NT2/D1 (cell line): ENCODE measurements at regions not wholly inside any gene's neighbourhood (a gene's known extent, or its start where the extent isn't known, plus 50 kb on each side); places are given as distances from the start of the nearest gene placed in this dataset.

Experiments used
- DNase-seq: peaks from one replicate; pipeline ENCODE4 v3.0.0-alpha.2; 2011; ENCODE audit warnings: low read depth, low spot score
- H3K27me3 ChIP-seq: 2 replicates; pipeline ENCODE4 v1.6.0; 2011; ENCODE audit warnings: mild to moderate bottlenecking; ENCODE audit not compliant: insufficient read length, insufficient read depth
- H3K36me3 ChIP-seq: 2 replicates; pipeline ENCODE4 v1.6.1; 2011; ENCODE audit warnings: mild to moderate bottlenecking, low read length, mixed read lengths; ENCODE audit not compliant: insufficient read depth, insufficient read length
- H3K4me1 ChIP-seq: 2 replicates; pipeline ENCODE4 v1.5.1; 2011; ENCODE audit not compliant: insufficient read depth, insufficient read length
- H3K4me3 ChIP-seq: 2 replicates; pipeline ENCODE4 v1.5.1; 2011; ENCODE audit warnings: low read depth; ENCODE audit not compliant: insufficient read length
- H3K9ac ChIP-seq: 2 replicates; pipeline ENCODE4 v1.6.0; 2011; ENCODE audit warnings: low read depth; ENCODE audit not compliant: insufficient read length
- H3K9me3 ChIP-seq: 2 replicates; pipeline ENCODE4 v1.5.1; 2011; ENCODE audit warnings: mild to moderate bottlenecking, low read length; ENCODE audit not compliant: insufficient read depth
- SUZ12 ChIP-seq: IDR thresholded peaks from 2 replicates; pipeline ENCODE4 v1.6.1; 2011; ENCODE audit not compliant: insufficient read length, insufficient read depth; ENCODE audit errors: extremely low read depth
- YY1 ChIP-seq: IDR thresholded peaks from 2 replicates; pipeline ENCODE4 v1.6.1; 2011; ENCODE audit not compliant: insufficient read length, insufficient read depth
- ZNF274 ChIP-seq: IDR thresholded peaks from 2 replicates; pipeline ENCODE4 v1.6.1; 2011; ENCODE audit warnings: mild to moderate bottlenecking, low read depth, low read length

DNA sequence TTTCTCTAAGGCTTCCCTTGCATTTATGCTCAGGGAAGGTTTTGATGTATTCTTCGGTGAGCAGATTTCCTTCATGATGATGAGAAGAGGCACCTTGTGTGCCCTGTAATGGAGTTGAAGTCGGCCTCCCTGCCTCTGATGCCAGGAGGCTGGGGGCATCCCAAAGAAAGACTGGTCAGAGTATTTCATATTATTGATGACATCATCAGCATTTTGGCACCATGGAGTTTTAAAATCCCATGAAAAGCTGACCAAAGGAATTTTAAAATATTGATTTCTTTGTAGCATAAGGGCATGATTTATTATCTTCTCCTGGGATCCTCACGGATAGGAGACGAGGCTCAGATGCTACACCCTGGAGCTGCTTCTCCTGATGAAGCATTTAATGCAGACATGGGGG, 231.2 kb upstream of the IRX1 start:
- DNase-seq = no peak
- Histone ChIP-seq H3K9ac (no peak overlapping the region), H3K36me3 (no peaks in the 10 kb centered on the region), H3K27me3 (no peaks in the 10 kb centered on the region), H3K4me3 (no peak overlapping the region), H3K4me1 (no peaks in the 10 kb centered on the region), H3K9me3 (no peaks in the 10 kb centered on the region)
- TF ChIP-seq YY1 (no peak), ZNF274 (no peak), SUZ12 (no peak)

GRCh38 chr5:3362606-3362910, 233.1 kb upstream of the IRX1 start:
- Histone ChIP-seq H3K9me3 (no peaks in the 10 kb centered on the region), H3K4me1 (no peaks in the 10 kb centered on the region), H3K27me3 (no peaks in the 10 kb centered on the region), H3K4me3 (no peak overlapping the region), H3K9ac (no peak overlapping the region), H3K36me3 (no peaks in the 10 kb centered on the region)
- no peak for DNase-seq
- no peak for TF ChIP-seq YY1
- TF ChIP-seq ZNF274 = no peak
- no peak for TF ChIP-seq SUZ12

- H3K36me3 ChIP-seq = no peaks in the 10 kb centered on the region
- no peak for DNase-seq
- no peaks in the 10 kb centered on the region for H3K4me1 ChIP-seq
- H3K9me3 ChIP-seq = no peaks in the 10 kb centered on the region
- no peak overlapping the region for H3K4me3 ChIP-seq
- no peak overlapping the region for H3K9ac ChIP-seq
- TF ChIP-seq ZNF274 (no peak), YY1 (no peak), SUZ12 (no peak)
- H3K27me3 ChIP-seq = no peaks in the 10 kb centered on the region
These were observed 233.6 kb upstream of the IRX1 start for GRCh38 chr5:3361811-3362605.

DNA sequence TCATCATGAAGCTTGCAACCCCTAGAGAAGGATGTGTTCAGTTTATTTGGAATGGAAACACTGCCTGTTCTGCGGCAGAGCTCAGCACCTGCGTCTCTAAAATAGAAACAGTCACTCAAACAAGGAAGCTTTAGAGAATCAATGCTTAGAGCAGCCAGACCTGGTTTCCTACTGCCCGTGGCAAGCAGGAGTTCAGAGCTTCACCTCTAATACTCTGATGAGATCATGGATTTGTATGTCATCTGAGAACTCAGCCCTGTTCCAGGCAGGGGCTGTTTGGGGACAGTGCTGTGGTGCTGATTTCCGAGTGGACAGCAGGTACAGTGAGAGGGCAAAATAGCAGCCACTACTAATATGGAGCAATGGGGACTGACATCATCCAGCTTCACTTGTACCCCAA, 236.0 kb upstream of the IRX1 start:
- H3K9ac ChIP-seq = no peak overlapping the region
- H3K36me3 ChIP-seq = no peaks in the 10 kb centered on the region
- H3K9me3 ChIP-seq = no peaks in the 10 kb centered on the region
- no peak for DNase-seq
- TF ChIP-seq SUZ12 = no peak
- no peak for TF ChIP-seq YY1
- no peak for TF ChIP-seq ZNF274
- H3K4me1 ChIP-seq = no peaks in the 10 kb centered on the region
- H3K4me3 ChIP-seq = no peak overlapping the region
- H3K27me3 ChIP-seq = no peaks in the 10 kb centered on the region

DNA sequence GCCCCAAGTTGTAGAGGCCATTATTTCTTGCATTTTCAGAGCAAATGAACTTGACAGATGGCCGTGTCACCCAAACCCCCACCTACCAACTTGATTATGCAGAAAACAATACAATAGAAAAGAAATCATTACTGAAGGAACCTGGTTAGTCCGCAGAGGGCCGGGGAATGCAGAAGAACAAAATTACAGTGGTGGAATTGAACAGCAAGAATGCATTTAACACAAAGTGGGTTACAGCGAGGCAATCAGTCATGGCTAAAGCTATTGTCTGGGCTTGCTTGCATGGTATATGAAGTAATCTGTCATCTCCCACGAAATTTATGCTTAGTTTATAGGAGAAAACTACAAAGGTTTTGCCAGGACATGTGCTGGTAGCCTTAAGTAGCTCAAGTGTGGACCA, 238.3 kb upstream of the IRX1 start:
- Histone ChIP-seq H3K4me1 (no peaks in the 10 kb centered on the region), H3K36me3 (no peaks in the 10 kb centered on the region), H3K4me3 (no peak overlapping the region), H3K27me3 (no peaks in the 10 kb centered on the region), H3K9me3 (no peaks in the 10 kb centered on the region), H3K9ac (no peak overlapping the region)
- no peak for DNase-seq
- TF ChIP-seq YY1 (no peak), SUZ12 (no peak), ZNF274 (no peak)

DNA sequence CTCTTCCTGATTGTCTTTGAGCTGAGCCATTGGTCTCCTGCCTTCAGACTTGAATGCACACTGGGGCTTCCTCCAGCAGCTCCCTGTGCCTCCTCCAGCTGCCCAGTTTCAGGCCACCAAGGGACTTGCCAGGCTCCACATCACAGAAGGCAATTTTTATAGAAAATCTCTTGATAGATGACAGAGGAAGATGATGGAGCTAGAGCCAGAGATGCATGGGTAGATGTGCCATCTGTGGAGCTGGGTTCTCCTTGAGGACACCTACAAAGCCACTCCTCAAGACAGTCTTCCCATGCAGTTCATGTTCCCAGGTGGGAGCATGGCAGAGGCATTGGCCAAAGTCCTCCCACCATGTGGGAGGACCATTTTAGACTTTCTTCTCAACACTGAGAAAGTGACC, 239.6 kb upstream of the IRX1 start:
- no peak overlapping the region for H3K9ac ChIP-seq
- no peak for DNase-seq
- TF ChIP-seq SUZ12 = no peak
- no peak for TF ChIP-seq YY1
- TF ChIP-seq ZNF274 = no peak
- H3K9me3 ChIP-seq = no peaks in the 10 kb centered on the region
- no peak overlapping the region for H3K4me3 ChIP-seq
- H3K36me3 ChIP-seq = no peaks in the 10 kb centered on the region
- H3K4me1 ChIP-seq = no peaks in the 10 kb centered on the region
- H3K27me3 ChIP-seq = no peaks in the 10 kb centered on the region

DNA sequence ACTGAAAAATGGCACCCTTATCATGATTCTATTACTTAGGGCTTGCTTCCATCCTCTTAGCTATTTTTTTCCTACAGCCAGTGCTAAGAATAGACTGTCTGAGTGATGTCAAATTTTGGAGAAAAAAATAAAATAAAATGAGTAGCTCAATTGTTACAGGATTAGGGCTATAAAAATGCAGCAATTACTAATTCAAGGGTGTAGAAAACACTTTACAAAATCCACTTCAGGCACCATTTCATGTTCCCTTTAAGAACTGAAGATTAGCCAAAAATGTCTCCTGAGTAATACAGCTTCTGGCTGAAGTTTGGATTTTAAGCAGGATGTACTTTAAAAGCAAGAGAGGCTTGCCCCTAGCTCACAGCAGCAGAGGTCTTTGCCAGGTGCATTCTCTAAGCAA, 240.5 kb upstream of the IRX1 start:
- no peak for DNase-seq
- no peaks in the 10 kb centered on the region for H3K36me3 ChIP-seq
- H3K4me1 ChIP-seq = no peaks in the 10 kb centered on the region
- TF ChIP-seq YY1 = no peak
- no peak for TF ChIP-seq ZNF274
- TF ChIP-seq SUZ12 = no peak
- H3K4me3 ChIP-seq = no peak overlapping the region
- H3K9me3 ChIP-seq = no peaks in the 10 kb centered on the region
- no peaks in the 10 kb centered on the region for H3K27me3 ChIP-seq
- no peak overlapping the region for H3K9ac ChIP-seq
